Type B pancreatic cell (in vitro differentiated cells): ENCODE measurements at regions not wholly inside any gene's neighbourhood (a gene's known extent, or its start where the extent isn't known, plus 50 kb on each side); places are given as distances from the start of the nearest gene placed in this dataset.

Experiments used
- DNase-seq: peaks from one replicate; pipeline ENCODE4 v3.0.0; 2021; ENCODE audit warnings: mixed read lengths; ENCODE audit not compliant: unreplicated experiment; ENCODE audit errors: extremely low spot score
- H3K27ac Mint-ChIP-seq: 2 replicates; pipeline ENCODE4 v1.8.0; 2021; ENCODE audit warnings: mild to moderate bottlenecking, mixed read lengths
- H3K27me3 Mint-ChIP-seq: 2 replicates; pipeline ENCODE4 v1.8.0; 2021; ENCODE audit warnings: mixed read lengths
- H3K36me3 Mint-ChIP-seq: 2 replicates; pipeline ENCODE4 v1.8.0; 2021; ENCODE audit warnings: mixed read lengths
- H3K4me1 Mint-ChIP-seq: one replicate; pipeline ENCODE4 v1.8.0; 2021; ENCODE audit warnings: mixed read lengths; ENCODE audit not compliant: unreplicated experiment
- H3K4me3 Mint-ChIP-seq: 2 replicates; pipeline ENCODE4 v1.8.0; 2021; ENCODE audit warnings: mild to moderate bottlenecking, mixed read lengths
- H3K9me3 Mint-ChIP-seq: 2 replicates; pipeline ENCODE4 v1.8.0; 2021; ENCODE audit warnings: mixed read lengths
- TF ChIP-seq, protein P1 (sequence below): fragments of 200-600 bp; sonication (generic); conservative IDR thresholded peaks from 2 replicates; pipeline ENCODE4 v1.5.0; 2021; ENCODE audit warnings: antibody characterized with exemption, mild to moderate bottlenecking

DNA sequence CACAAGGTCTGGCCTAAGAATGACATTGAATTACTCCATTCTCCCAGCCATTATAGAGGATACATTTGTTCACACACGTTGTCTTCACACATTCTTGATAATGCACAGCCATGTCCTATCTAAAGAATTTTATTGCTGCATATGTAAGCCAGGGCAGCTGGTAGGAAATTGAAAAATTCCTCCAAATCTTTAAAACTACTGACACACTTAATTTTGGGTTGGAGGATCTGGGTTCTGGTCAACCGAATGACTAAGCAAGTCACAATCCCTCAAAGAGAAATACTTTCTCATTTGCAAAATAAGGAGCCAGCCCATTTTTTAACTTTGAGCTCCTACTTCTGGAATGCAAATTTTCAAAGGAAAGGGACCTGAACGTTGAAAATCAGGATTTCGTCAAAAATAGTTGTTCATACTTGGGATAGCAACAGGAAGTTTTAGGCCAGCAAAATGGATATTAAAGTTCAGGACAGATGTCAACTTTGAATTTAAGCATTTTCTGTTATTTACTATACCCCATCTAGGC, 638.3 kb downstream of the NTRK3 start:
- TF ChIP-seq, protein P1, sequence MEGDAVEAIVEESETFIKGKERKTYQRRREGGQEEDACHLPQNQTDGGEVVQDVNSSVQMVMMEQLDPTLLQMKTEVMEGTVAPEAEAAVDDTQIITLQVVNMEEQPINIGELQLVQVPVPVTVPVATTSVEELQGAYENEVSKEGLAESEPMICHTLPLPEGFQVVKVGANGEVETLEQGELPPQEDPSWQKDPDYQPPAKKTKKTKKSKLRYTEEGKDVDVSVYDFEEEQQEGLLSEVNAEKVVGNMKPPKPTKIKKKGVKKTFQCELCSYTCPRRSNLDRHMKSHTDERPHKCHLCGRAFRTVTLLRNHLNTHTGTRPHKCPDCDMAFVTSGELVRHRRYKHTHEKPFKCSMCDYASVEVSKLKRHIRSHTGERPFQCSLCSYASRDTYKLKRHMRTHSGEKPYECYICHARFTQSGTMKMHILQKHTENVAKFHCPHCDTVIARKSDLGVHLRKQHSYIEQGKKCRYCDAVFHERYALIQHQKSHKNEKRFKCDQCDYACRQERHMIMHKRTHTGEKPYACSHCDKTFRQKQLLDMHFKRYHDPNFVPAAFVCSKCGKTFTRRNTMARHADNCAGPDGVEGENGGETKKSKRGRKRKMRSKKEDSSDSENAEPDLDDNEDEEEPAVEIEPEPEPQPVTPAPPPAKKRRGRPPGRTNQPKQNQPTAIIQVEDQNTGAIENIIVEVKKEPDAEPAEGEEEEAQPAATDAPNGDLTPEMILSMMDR: no peak
- no peak for DNase-seq
- no peak overlapping the region for H3K4me3 Mint-ChIP-seq
- H3K4me1 Mint-ChIP-seq: peaks cover 5% of the 10 kb centered on the region
- H3K36me3 Mint-ChIP-seq: no peaks in the 10 kb centered on the region
- peaks cover 11% of the 10 kb centered on the region for H3K27me3 Mint-ChIP-seq
- peaks cover 6% of the 10 kb centered on the region for H3K9me3 Mint-ChIP-seq
- no peak overlapping the region for H3K27ac Mint-ChIP-seq

DNA sequence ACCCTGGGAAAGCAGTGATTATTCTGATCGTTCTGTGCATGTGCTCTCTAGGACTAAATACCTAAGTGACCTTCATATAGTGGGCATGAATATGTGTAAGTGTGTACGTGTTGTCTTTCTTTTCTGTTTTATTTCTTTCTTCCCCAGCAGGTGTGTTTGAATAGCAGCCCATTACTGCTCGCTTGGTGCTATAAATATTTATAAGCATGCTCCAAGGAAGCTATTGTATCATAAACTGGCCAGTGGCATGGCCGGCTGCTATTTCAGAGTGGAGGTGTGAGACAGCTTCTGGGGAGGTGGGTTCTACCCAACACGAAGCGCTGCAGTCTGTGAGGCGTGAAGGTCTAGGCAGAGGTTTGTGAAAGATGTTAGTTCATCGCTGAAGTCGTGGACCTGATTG, 641.8 kb downstream of the NTRK3 start:
- no peak overlapping the region for H3K4me3 Mint-ChIP-seq

DNA sequence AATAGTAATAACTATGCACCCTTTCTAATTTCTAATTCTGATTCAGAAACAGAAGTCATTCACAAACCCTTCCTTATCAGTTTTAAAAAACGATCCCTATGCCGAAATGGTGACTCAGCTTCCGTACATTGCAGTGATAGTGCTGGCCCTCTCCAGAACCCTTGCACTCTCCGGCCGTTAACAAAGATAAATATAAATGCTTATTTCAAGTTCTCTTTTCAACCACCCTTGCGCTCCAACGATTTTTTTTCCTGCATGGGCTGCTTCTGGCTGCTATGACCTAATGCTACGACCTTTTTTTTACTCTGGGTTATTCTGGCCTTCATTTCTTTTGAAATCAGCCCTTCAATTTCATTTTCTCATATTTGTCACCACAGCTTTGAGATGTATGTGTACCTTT, 646.2 kb downstream of the NTRK3 start:
- Mint-ChIP-seq H3K36me3 (no peaks in the 10 kb centered on the region), H3K4me3 (no peak overlapping the region), H3K27me3 (peaks cover 28% of the 10 kb centered on the region), H3K9me3 (no peaks in the 10 kb centered on the region), H3K4me1 (no peaks in the 10 kb centered on the region), H3K27ac (no peak overlapping the region)
- TF ChIP-seq, protein P1: no peak
- DNase-seq: no peak

More for the DNA sequence above, 641.8 kb downstream of the NTRK3 start:
- no peak overlapping the region for H3K27ac Mint-ChIP-seq
- no peak for DNase-seq
- TF ChIP-seq, protein P1: no peak
- H3K9me3 Mint-ChIP-seq: no peaks in the 10 kb centered on the region
- H3K4me1 Mint-ChIP-seq: peaks cover 5% of the 10 kb centered on the region
- H3K27me3 Mint-ChIP-seq: peaks cover 18% of the 10 kb centered on the region
- no peaks in the 10 kb centered on the region for H3K36me3 Mint-ChIP-seq

DNA sequence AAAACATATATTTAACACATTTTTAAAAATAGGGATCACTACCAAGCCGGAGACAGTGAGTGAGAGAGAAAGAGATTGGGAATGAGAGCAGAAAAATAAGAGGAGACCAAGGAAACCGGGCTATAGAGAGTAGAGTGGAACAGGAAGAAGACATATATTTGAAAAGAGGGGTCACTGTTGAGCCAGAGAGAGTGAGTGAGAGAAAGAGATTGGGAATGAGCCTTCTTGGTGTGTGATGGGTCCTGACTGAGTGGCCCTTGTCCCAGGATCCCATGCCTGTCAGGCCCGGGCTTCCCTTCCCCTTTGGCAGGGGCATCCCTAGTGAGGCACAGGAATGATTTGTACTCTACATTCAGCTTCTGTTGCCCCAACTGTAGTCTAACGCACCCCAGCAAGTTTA, 646.6 kb downstream of the NTRK3 start:
- H3K4me1 Mint-ChIP-seq: no peaks in the 10 kb centered on the region
- TF ChIP-seq, protein P1: no peak
- peaks cover 31% of the 10 kb centered on the region for H3K27me3 Mint-ChIP-seq
- no peak overlapping the region for H3K27ac Mint-ChIP-seq
- no peaks in the 10 kb centered on the region for H3K36me3 Mint-ChIP-seq
- H3K4me3 Mint-ChIP-seq: no peak overlapping the region
- no peak for DNase-seq
- no peaks in the 10 kb centered on the region for H3K9me3 Mint-ChIP-seq

DNA sequence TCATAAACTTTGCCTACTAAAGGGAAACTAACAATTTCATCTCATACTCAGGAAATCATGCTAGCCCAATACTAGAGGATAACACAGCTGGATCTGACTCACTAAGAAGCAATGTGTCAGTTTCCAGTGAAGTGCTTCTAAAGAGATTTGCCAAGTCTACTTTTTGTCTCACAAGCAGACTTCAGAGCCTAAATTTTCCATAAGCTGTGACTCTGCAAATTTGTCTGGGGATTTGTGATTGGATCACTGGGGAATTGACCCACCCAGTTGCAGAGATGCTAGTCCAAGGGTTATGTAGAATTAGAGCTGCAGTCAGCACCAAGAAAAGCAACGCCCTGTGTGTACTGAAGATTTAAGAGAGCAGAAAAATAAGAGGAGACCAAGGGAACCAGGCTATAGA, 647.1 kb downstream of the NTRK3 start:
- no peak for DNase-seq
- no peak overlapping the region for H3K4me3 Mint-ChIP-seq
- peaks cover 29% of the 10 kb centered on the region for H3K27me3 Mint-ChIP-seq
- TF ChIP-seq, protein P1: no peak
- H3K27ac Mint-ChIP-seq: no peak overlapping the region
- no peaks in the 10 kb centered on the region for H3K36me3 Mint-ChIP-seq
- H3K9me3 Mint-ChIP-seq: no peaks in the 10 kb centered on the region
- H3K4me1 Mint-ChIP-seq: no peaks in the 10 kb centered on the region
